ENCODE measurements at regions not wholly inside any gene's neighbourhood (a gene's known extent, or its start where the extent isn't known, plus 50 kb on each side); places are given as distances from the start of the nearest gene placed in this dataset.

DNA sequence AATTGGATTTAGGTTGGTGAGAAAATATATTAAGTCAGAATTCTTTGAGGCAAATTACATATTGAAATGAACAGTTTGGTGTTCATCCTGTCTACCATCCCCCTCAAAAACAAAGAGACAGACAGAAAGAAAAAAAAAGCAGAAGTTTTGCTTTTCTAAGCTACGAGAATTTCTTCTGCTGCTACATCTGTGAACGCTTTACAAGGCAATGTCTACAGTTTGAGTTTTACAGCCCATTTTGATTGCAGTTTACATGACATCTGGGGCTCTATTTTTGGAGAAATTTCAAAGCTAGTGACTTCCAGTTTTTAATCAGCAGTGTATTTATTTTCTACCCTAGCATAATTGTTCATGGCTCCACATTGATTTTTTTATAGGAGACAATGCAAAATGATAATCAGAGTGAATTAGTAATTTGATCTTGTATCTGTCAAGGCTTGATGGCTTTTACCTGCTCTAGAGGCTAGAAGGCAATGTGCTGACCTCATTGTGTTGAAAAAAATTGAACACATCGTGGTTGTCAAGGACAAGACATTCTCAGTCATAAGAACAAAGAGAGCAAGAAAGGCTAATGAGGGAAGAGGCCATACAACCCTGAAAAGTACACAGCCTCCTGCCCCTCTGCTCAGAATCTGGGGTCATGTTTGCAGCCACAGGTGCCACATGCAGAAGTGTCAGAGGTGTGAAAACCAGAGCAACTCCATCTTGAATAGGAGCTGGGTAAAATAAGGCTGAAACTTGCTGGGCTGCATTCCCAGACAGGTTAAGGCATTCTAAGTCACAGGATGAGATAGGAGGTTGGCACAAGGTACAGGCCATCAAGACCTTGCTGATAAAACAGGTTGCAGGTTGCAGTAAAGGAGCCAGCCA, 201.0 kb upstream of the CAMK1G start:
- Histone ChIP-seq H2AFZ (ENCODE audit: low read depth, low read length, severe bottlenecking) (no peak overlapping the region), H3K9me2 (replicated peaks; ENCODE audit: insufficient read depth, low read length) (no peaks in the 10 kb centered on the region), H3F3A (ENCODE audit: insufficient read depth) (no peaks in the 10 kb centered on the region), H3K79me2 (ENCODE audit: insufficient read depth, low read length) (no peaks in the 10 kb centered on the region), H4K20me1 (ENCODE audit: low read depth, low read length) (no peaks in the 10 kb centered on the region), H3K4me3 (ENCODE audit: insufficient read depth, low read length, poor library complexity, severe bottlenecking) (no peak overlapping the region), H3K27ac (ENCODE audit: low read depth, low read length) (no peak overlapping the region), H3K36me3 (ENCODE audit: low read length) (no peaks in the 10 kb centered on the region), H3K9ac (ENCODE audit: low read length) (no peak overlapping the region), H3K27me3 (ENCODE audit: low read length) (no peaks in the 10 kb centered on the region), H3K9me3 (ENCODE audit: insufficient read depth, low read length) (no peaks in the 10 kb centered on the region), H3K4me2 (ENCODE audit: low read depth, low read length, poor library complexity, severe bottlenecking) (no peak overlapping the region)
- TF ChIP-seq, protein P1, sequence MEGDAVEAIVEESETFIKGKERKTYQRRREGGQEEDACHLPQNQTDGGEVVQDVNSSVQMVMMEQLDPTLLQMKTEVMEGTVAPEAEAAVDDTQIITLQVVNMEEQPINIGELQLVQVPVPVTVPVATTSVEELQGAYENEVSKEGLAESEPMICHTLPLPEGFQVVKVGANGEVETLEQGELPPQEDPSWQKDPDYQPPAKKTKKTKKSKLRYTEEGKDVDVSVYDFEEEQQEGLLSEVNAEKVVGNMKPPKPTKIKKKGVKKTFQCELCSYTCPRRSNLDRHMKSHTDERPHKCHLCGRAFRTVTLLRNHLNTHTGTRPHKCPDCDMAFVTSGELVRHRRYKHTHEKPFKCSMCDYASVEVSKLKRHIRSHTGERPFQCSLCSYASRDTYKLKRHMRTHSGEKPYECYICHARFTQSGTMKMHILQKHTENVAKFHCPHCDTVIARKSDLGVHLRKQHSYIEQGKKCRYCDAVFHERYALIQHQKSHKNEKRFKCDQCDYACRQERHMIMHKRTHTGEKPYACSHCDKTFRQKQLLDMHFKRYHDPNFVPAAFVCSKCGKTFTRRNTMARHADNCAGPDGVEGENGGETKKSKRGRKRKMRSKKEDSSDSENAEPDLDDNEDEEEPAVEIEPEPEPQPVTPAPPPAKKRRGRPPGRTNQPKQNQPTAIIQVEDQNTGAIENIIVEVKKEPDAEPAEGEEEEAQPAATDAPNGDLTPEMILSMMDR (IDR thresholded peaks at IDR 0.05; ENCODE audit: insufficient read depth, low read length, poor library complexity, severe bottlenecking), result no peak
- no peak for TF ChIP-seq EZH2phosphoT487 (conservative IDR thresholded peaks at IDR 0.05; ENCODE audit: low read length)

DNA sequence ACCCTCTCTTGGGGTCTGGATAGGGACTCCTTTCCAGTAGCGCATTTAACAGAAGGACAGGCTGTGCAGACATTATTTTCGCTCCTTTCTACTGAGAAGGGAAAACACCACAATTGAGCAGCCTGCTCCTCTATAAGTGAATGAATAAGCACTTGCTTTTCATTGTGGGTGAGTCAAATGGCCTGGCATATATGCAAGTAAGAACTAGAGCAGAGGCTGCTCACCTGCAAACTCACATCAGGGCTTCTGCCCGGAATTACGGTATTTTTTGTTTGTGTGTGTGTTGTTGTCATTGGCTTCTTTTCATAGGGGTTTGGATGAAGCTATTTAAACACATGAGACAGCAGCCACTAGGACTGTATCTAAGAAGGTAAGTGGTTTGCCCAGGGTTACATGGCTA, 200.1 kb upstream of the CAMK1G start:
- no peaks in the 10 kb centered on the region for H4K20me1 ChIP-seq (ENCODE audit: low read depth, low read length)
- H3K4me2 ChIP-seq (ENCODE audit: low read depth, low read length, poor library complexity, severe bottlenecking), result no peak overlapping the region
- H3K9ac ChIP-seq (ENCODE audit: low read length), result no peak overlapping the region
- H3K27ac ChIP-seq (ENCODE audit: low read depth, low read length), result no peak overlapping the region
- no peaks in the 10 kb centered on the region for H3F3A ChIP-seq (ENCODE audit: insufficient read depth)
- H3K36me3 ChIP-seq (ENCODE audit: low read length), result no peaks in the 10 kb centered on the region
- H3K4me3 ChIP-seq (ENCODE audit: insufficient read depth, low read length, poor library complexity, severe bottlenecking), result no peak overlapping the region
- no peaks in the 10 kb centered on the region for H3K79me2 ChIP-seq (ENCODE audit: insufficient read depth, low read length)
- no peaks in the 10 kb centered on the region for H3K9me2 ChIP-seq (replicated peaks; ENCODE audit: insufficient read depth, low read length)
- no peak for TF ChIP-seq EZH2phosphoT487 (conservative IDR thresholded peaks at IDR 0.05; ENCODE audit: low read length)
- TF ChIP-seq, protein P1 (IDR thresholded peaks at IDR 0.05; ENCODE audit: insufficient read depth, low read length, poor library complexity, severe bottlenecking), result no peak
- no peaks in the 10 kb centered on the region for H3K9me3 ChIP-seq (ENCODE audit: insufficient read depth, low read length)
- H2AFZ ChIP-seq (ENCODE audit: low read depth, low read length, severe bottlenecking), result no peak overlapping the region
- no peaks in the 10 kb centered on the region for H3K27me3 ChIP-seq (ENCODE audit: low read length)

DNA sequence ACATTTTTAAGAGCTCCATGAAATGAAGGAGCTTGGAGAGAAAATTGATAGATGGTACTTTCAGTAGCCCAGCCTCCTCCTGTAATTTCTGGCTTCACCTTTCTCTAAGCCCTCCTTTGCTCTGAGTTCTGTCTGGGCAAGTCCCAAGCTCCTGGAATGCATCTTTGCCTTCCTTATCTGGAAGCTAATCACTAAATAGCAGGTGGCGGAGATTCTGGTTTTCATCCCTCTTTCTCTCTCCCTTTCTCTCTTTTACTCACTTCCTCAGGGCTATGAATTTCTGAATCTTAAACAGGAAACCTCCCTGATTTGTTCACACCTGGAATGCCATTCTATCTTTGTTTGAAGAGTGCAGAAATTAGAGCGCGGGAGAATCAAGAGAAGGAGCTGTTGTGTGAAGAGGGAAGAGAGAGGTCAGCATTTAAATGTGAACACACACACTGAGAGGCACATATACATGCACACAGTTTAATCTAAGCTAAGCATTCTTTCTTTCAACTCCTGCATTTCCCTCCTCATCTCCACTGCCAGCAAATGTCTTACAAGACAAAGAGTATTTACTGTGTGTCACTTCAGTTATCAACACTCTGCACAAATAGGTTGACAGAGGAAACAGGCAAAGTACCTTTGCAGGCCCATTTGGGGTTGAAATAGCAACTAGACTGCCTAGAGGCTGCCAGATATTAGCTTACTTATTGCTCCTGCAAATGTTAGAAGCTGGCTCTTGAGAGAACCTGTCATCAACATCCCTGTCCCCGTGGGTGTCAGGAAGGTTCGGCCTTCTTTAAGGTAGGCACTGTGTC, 199.4 kb upstream of the CAMK1G start:
- Histone ChIP-seq H3K9ac (ENCODE audit: low read length) (no peak overlapping the region), H4K20me1 (ENCODE audit: low read depth, low read length) (no peaks in the 10 kb centered on the region), H3K4me2 (ENCODE audit: low read depth, low read length, poor library complexity, severe bottlenecking) (no peak overlapping the region), H3K9me3 (ENCODE audit: insufficient read depth, low read length) (no peaks in the 10 kb centered on the region), H3F3A (ENCODE audit: insufficient read depth) (no peaks in the 10 kb centered on the region), H3K4me3 (ENCODE audit: insufficient read depth, low read length, poor library complexity, severe bottlenecking) (no peak overlapping the region), H2AFZ (ENCODE audit: low read depth, low read length, severe bottlenecking) (no peak overlapping the region), H3K79me2 (ENCODE audit: insufficient read depth, low read length) (no peaks in the 10 kb centered on the region), H3K27ac (ENCODE audit: low read depth, low read length) (no peak overlapping the region), H3K9me2 (replicated peaks; ENCODE audit: insufficient read depth, low read length) (no peaks in the 10 kb centered on the region), H3K36me3 (ENCODE audit: low read length) (no peaks in the 10 kb centered on the region), H3K27me3 (ENCODE audit: low read length) (no peaks in the 10 kb centered on the region)
- TF ChIP-seq, protein P1 (IDR thresholded peaks at IDR 0.05; ENCODE audit: insufficient read depth, low read length, poor library complexity, severe bottlenecking), result no peak

Measured in SU-DHL-6 (cell line).